Liver (tissue), 3 donors: ENCODE measurements at regions not wholly inside any gene's neighbourhood (a gene's known extent, or its start where the extent isn't known, plus 50 kb on each side); places are given as distances from the start of the nearest gene placed in this dataset.

Source experiments
- GABPA ChIP-seq, 2 donors: IDR thresholded peaks in 1 of 2; conservative IDR thresholded peaks in 1 of 2; 2 replicates each; pipeline ENCODE4 v1.6.1; 2016; ENCODE audit warnings: antibody characterized with exemption in 2 of 2, mild to moderate bottlenecking in 1 of 2, moderate library complexity in 1 of 2
- HNF4A ChIP-seq, 2 donors: conservative IDR thresholded peaks; 2 replicates each; pipeline ENCODE4 v1.6.1; 2016; ENCODE audit warnings: antibody characterized with exemption in 2 of 2, mild to moderate bottlenecking in 2 of 2
- RXRA ChIP-seq, 2 donors: IDR thresholded peaks; 2 replicates each; pipeline ENCODE4 v1.6.1; 2017 to 2018; ENCODE audit warnings: antibody characterized with exemption in 2 of 2, mild to moderate bottlenecking in 1 of 2
- SP1 ChIP-seq: IDR thresholded peaks from 2 replicates; pipeline ENCODE4 v1.6.1; 2018; ENCODE audit warnings: antibody characterized with exemption, mild to moderate bottlenecking
- TF ChIP-seq, protein P1 (sequence below): fragments of 150-350 bp; IDR thresholded peaks from 2 replicates; pipeline ENCODE4 v1.5.1; 2017; ENCODE audit warnings: improper control_type of control experiment, low read depth, low read length; ENCODE audit not compliant: missing input control
- TF ChIP-seq, protein P2 (sequence below): IDR thresholded peaks from 2 replicates; pipeline ENCODE4 v1.6.1; 2016; ENCODE audit warnings: antibody characterized with exemption
- TF ChIP-seq, protein P3 (sequence below): IDR thresholded peaks from 2 replicates; pipeline ENCODE4 v1.6.1; 2016; ENCODE audit warnings: antibody characterized with exemption
- donor health status: healthy.
- donor health status: healthy.

DNA sequence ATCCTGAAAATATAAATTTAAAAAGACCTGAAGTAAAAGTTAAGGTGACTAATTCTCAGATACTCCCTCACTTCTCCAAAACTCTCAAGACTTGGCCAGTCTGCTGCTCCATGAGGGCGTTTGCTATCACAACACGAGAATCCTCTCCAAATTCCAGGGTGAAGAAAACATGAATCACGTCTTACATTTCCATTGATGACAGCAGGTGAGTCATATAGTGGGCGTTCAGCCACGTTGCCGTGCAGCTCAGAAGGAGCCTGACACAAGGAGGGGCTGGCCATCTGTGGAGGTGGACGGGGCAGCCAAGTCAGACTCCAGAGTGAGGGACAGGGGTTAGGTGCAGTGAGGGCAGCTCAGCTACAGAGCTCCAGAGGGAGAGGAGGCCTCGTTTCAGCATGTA, 555.1 kb upstream of the ADAMTS16 start:
- TF ChIP-seq, protein P1, sequence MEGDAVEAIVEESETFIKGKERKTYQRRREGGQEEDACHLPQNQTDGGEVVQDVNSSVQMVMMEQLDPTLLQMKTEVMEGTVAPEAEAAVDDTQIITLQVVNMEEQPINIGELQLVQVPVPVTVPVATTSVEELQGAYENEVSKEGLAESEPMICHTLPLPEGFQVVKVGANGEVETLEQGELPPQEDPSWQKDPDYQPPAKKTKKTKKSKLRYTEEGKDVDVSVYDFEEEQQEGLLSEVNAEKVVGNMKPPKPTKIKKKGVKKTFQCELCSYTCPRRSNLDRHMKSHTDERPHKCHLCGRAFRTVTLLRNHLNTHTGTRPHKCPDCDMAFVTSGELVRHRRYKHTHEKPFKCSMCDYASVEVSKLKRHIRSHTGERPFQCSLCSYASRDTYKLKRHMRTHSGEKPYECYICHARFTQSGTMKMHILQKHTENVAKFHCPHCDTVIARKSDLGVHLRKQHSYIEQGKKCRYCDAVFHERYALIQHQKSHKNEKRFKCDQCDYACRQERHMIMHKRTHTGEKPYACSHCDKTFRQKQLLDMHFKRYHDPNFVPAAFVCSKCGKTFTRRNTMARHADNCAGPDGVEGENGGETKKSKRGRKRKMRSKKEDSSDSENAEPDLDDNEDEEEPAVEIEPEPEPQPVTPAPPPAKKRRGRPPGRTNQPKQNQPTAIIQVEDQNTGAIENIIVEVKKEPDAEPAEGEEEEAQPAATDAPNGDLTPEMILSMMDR, result no peak
- TF ChIP-seq, protein P2, sequence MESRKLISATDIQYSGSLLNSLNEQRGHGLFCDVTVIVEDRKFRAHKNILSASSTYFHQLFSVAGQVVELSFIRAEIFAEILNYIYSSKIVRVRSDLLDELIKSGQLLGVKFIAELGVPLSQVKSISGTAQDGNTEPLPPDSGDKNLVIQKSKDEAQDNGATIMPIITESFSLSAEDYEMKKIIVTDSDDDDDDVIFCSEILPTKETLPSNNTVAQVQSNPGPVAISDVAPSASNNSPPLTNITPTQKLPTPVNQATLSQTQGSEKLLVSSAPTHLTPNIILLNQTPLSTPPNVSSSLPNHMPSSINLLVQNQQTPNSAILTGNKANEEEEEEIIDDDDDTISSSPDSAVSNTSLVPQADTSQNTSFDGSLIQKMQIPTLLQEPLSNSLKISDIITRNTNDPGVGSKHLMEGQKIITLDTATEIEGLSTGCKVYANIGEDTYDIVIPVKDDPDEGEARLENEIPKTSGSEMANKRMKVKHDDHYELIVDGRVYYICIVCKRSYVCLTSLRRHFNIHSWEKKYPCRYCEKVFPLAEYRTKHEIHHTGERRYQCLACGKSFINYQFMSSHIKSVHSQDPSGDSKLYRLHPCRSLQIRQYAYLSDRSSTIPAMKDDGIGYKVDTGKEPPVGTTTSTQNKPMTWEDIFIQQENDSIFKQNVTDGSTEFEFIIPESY, result no peak
- TF ChIP-seq, protein P3, sequence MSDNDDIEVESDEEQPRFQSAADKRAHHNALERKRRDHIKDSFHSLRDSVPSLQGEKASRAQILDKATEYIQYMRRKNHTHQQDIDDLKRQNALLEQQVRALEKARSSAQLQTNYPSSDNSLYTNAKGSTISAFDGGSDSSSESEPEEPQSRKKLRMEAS, result no peak
- TF ChIP-seq HNF4A (conservative IDR thresholded peaks at IDR 0.05) (no peak), RXRA (IDR thresholded peaks at IDR 0.05) (no peak), GABPA (IDR thresholded peaks at IDR 0.05 in 1 of 2, conservative IDR thresholded peaks at IDR 0.05 in 1 of 2) (no peak), SP1 (no peak)
